ENCODE measurements at regions not wholly inside any gene's neighbourhood (a gene's known extent, or its start where the extent isn't known, plus 50 kb on each side); places are given as distances from the start of the nearest gene placed in this dataset.

DNA sequence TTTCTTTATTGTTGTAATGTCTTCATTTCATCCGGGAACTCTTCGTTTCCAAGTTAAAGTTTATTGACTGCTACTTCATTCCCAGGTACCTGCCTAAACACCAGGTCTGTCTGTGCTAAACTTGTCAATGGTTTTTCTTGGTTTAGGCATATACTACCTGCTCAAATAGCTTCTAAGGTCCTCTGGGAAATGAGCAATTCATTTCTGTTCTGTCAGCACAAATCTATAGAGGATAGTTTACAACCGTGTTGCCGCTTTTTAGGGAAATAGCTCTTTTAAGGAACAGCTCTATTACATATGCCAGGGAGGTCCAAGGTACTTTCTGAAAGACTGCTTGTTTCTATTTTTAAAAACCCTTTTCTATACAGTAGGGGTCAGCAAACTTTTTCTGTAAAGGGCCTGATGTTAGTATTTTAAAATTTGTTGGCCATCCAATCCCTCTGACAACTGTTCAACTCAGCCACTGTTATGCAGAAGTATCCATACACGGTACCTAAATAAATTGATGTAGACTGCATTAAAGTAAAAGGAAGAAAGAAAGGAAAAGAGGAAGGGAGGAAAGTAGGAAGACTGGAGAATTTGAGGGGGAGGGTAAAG lies 222.7 kb upstream of the PTBP2 start:
- TF ChIP-seq, protein P1, sequence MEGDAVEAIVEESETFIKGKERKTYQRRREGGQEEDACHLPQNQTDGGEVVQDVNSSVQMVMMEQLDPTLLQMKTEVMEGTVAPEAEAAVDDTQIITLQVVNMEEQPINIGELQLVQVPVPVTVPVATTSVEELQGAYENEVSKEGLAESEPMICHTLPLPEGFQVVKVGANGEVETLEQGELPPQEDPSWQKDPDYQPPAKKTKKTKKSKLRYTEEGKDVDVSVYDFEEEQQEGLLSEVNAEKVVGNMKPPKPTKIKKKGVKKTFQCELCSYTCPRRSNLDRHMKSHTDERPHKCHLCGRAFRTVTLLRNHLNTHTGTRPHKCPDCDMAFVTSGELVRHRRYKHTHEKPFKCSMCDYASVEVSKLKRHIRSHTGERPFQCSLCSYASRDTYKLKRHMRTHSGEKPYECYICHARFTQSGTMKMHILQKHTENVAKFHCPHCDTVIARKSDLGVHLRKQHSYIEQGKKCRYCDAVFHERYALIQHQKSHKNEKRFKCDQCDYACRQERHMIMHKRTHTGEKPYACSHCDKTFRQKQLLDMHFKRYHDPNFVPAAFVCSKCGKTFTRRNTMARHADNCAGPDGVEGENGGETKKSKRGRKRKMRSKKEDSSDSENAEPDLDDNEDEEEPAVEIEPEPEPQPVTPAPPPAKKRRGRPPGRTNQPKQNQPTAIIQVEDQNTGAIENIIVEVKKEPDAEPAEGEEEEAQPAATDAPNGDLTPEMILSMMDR (IDR thresholded peaks at IDR 0.05): no peak
- no peak for TF ChIP-seq POLR2A (IDR thresholded peaks at IDR 0.05)
